ENCODE measurements at regions not wholly inside any gene's neighbourhood (a gene's known extent, or its start where the extent isn't known, plus 50 kb on each side); places are given as distances from the start of the nearest gene placed in this dataset.

- Mint-ChIP-seq H3K36me3 (ENCODE audit: low read depth) (no peaks in the 10 kb centered on the region), H3K27ac (no peak overlapping the region), H3K4me3 (no peak overlapping the region), H3K4me1 (no peaks in the 10 kb centered on the region), H3K27me3 (no peaks in the 10 kb centered on the region), H3K9me3 (ENCODE audit: low read depth) (no peaks in the 10 kb centered on the region)
- DNase-seq, result no peak
- intact Hi-C loops (cut with DNase I, micrococcal nuclease), result no loop called here
- no peak for ATAC-seq
- ChIA-PET CTCF (no interaction called here), POLR2A (no interaction called here)
Measured at GRCh38 chr4:173858471-173858870, 328.4 kb upstream of the HAND2 start.

GRCh38 chr4:173857828-173858227, 327.8 kb upstream of the HAND2 start:
- Mint-ChIP-seq H3K36me3 (ENCODE audit: low read depth) (no peaks in the 10 kb centered on the region), H3K4me3 (no peak overlapping the region), H3K4me1 (no peaks in the 10 kb centered on the region), H3K27me3 (no peaks in the 10 kb centered on the region), H3K9me3 (ENCODE audit: low read depth) (no peaks in the 10 kb centered on the region), H3K27ac (no peak overlapping the region)
- CTCF ChIA-PET, result no interaction called here
- POLR2A ChIA-PET, result no interaction called here
- intact Hi-C loops (cut with DNase I, micrococcal nuclease), result no loop called here
- no peak for ATAC-seq
- no peak for DNase-seq

- Mint-ChIP-seq H3K36me3 (ENCODE audit: low read depth) (no peaks in the 10 kb centered on the region), H3K9me3 (ENCODE audit: low read depth) (no peaks in the 10 kb centered on the region), H3K27ac (no peak overlapping the region), H3K4me3 (no peak overlapping the region), H3K27me3 (no peaks in the 10 kb centered on the region), H3K4me1 (no peaks in the 10 kb centered on the region)
- ATAC-seq, result no peak
- intact Hi-C loops (cut with DNase I, micrococcal nuclease), result no loop called here
- DNase-seq, result no peak
- ChIA-PET CTCF (no interaction called here), POLR2A (no interaction called here)
Measured at GRCh38 chr4:173855015-173855414, 325.0 kb upstream of the HAND2 start.

- ChIA-PET POLR2A (no interaction called here), CTCF (interaction anchor here (1.1 to 1.5 kb wide), 2 partner anchors 11 to 27 kb away, joined by 3 read pairs; no protein-coding TSS in a partner anchor)
- Mint-ChIP-seq H3K27me3 (peaks cover 3% of the 10 kb centered on the region), H3K9me3 (ENCODE audit: low read depth) (peaks cover 2% of the 10 kb centered on the region), H3K36me3 (ENCODE audit: low read depth) (no peaks in the 10 kb centered on the region), H3K4me1 (no peaks in the 10 kb centered on the region), H3K4me3 (no peak overlapping the region), H3K27ac (no peak overlapping the region)
- ATAC-seq, result no peak
- intact Hi-C loops (cut with DNase I, micrococcal nuclease), result no loop called here
- no peak for DNase-seq
Measured at GRCh38 chr4:173852775-173853174, 322.7 kb upstream of the HAND2 start.

GRCh38 chr4:173845580-173845979, 315.6 kb upstream of the HAND2 start:
- Mint-ChIP-seq H3K9me3 (ENCODE audit: low read depth) (peaks cover 10% of the 10 kb centered on the region), H3K4me3 (no peak overlapping the region), H3K4me1 (no peaks in the 10 kb centered on the region), H3K27me3 (peaks cover 3% of the 10 kb centered on the region), H3K36me3 (ENCODE audit: low read depth) (no peaks in the 10 kb centered on the region), H3K27ac (no peak overlapping the region)
- ATAC-seq, result no peak
- no peak for DNase-seq
- ChIA-PET CTCF (no interaction called here), POLR2A (no interaction called here)
- intact Hi-C loops (cut with DNase I, micrococcal nuclease), result no loop called here

GRCh38 chr4:173839865-173840264, 309.8 kb upstream of the HAND2 start:
- Mint-ChIP-seq H3K4me3 (no peak overlapping the region), H3K4me1 (no peaks in the 10 kb centered on the region), H3K27ac (no peak overlapping the region), H3K27me3 (peaks cover 2% of the 10 kb centered on the region), H3K36me3 (ENCODE audit: low read depth) (no peaks in the 10 kb centered on the region), H3K9me3 (ENCODE audit: low read depth) (peaks cover 8% of the 10 kb centered on the region)
- DNase-seq, result no peak
- intact Hi-C loops (cut with DNase I, micrococcal nuclease), result no loop called here
- CTCF ChIA-PET, result no interaction called here
- POLR2A ChIA-PET, result no interaction called here
- ATAC-seq, result no peak

- ChIA-PET POLR2A (no interaction called here), CTCF (interaction anchor here (0.7 kb wide), 1 partner anchor 337 kb away, joined by 3 read pairs; no protein-coding TSS in a partner anchor)
- ATAC-seq (no peak), DNase-seq (no peak)
- no peaks in the 10 kb centered on the region for H3K4me1 Mint-ChIP-seq
- H3K27ac Mint-ChIP-seq, result no peak overlapping the region
- peaks cover 3% of the 10 kb centered on the region for H3K9me3 Mint-ChIP-seq (ENCODE audit: low read depth)
- intact Hi-C loops (cut with DNase I, micrococcal nuclease), result no loop called here
- H3K27me3 Mint-ChIP-seq, result peaks cover 2% of the 10 kb centered on the region
- H3K4me3 Mint-ChIP-seq, result no peak overlapping the region
- no peaks in the 10 kb centered on the region for H3K36me3 Mint-ChIP-seq (ENCODE audit: low read depth)
Measured at GRCh38 chr4:173837517-173837916, 307.5 kb upstream of the HAND2 start.

GRCh38 chr4:173835903-173836302, 305.9 kb upstream of the HAND2 start:
- H3K36me3 Mint-ChIP-seq (ENCODE audit: low read depth), result no peaks in the 10 kb centered on the region
- POLR2A ChIA-PET, result no interaction called here
- peaks cover 3% of the 10 kb centered on the region for H3K27me3 Mint-ChIP-seq
- CTCF ChIA-PET, result no interaction called here
- no peak overlapping the region for H3K4me3 Mint-ChIP-seq
- no peaks in the 10 kb centered on the region for H3K4me1 Mint-ChIP-seq
- DNase-seq, result no peak
- intact Hi-C loops (cut with DNase I, micrococcal nuclease), result no loop called here
- no peak for ATAC-seq
- no peaks in the 10 kb centered on the region for H3K9me3 Mint-ChIP-seq (ENCODE audit: low read depth)
- no peak overlapping the region for H3K27ac Mint-ChIP-seq

GRCh38 chr4:173834151-173834550, 304.1 kb upstream of the HAND2 start:
- DNase-seq, result no peak
- POLR2A ChIA-PET, result no interaction called here
- Mint-ChIP-seq H3K9me3 (ENCODE audit: low read depth) (peaks cover 2% of the 10 kb centered on the region), H3K4me3 (no peak overlapping the region), H3K36me3 (ENCODE audit: low read depth) (no peaks in the 10 kb centered on the region), H3K27me3 (peaks cover 4% of the 10 kb centered on the region), H3K27ac (no peak overlapping the region), H3K4me1 (no peaks in the 10 kb centered on the region)
- CTCF ChIA-PET, result no interaction called here
- intact Hi-C loops (cut with DNase I, micrococcal nuclease), result no loop called here
- no peak for ATAC-seq

- no peak for DNase-seq
- no peak overlapping the region for H3K27ac Mint-ChIP-seq
- ChIA-PET CTCF (no interaction called here), POLR2A (no interaction called here)
- intact Hi-C loops (cut with DNase I, micrococcal nuclease), result no loop called here
- no peak for ATAC-seq
- H3K27me3 Mint-ChIP-seq, result peaks cover 2% of the 10 kb centered on the region
- H3K9me3 Mint-ChIP-seq (ENCODE audit: low read depth), result peaks cover 2% of the 10 kb centered on the region
- H3K36me3 Mint-ChIP-seq (ENCODE audit: low read depth), result no peaks in the 10 kb centered on the region
- no peaks in the 10 kb centered on the region for H3K4me1 Mint-ChIP-seq
- no peak overlapping the region for H3K4me3 Mint-ChIP-seq
Measured at GRCh38 chr4:173829565-173829964, 299.5 kb upstream of the HAND2 start.

- Mint-ChIP-seq H3K4me1 (no peaks in the 10 kb centered on the region), H3K27ac (no peak overlapping the region), H3K27me3 (peaks cover 2% of the 10 kb centered on the region), H3K36me3 (ENCODE audit: low read depth) (no peaks in the 10 kb centered on the region), H3K9me3 (ENCODE audit: low read depth) (peaks cover 2% of the 10 kb centered on the region), H3K4me3 (no peak overlapping the region)
- no peak for ATAC-seq
- ChIA-PET POLR2A (no interaction called here), CTCF (no interaction called here)
- intact Hi-C loops (cut with DNase I, micrococcal nuclease), result no loop called here
- no peak for DNase-seq
Measured at GRCh38 chr4:173827707-173828106, 297.7 kb upstream of the HAND2 start.

GRCh38 chr4:173821876-173822275, 291.8 kb upstream of the HAND2 start:
- Mint-ChIP-seq H3K27me3 (no peaks in the 10 kb centered on the region), H3K4me3 (no peak overlapping the region), H3K27ac (no peak overlapping the region), H3K9me3 (ENCODE audit: low read depth) (no peaks in the 10 kb centered on the region), H3K4me1 (no peaks in the 10 kb centered on the region), H3K36me3 (ENCODE audit: low read depth) (no peaks in the 10 kb centered on the region)
- no peak for DNase-seq
- ChIA-PET CTCF (no interaction called here), POLR2A (no interaction called here)
- intact Hi-C loops (cut with DNase I, micrococcal nuclease), result no loop called here
- ATAC-seq, result no peak

GRCh38 chr4:173821036-173821435, 291.0 kb upstream of the HAND2 start:
- Mint-ChIP-seq H3K36me3 (ENCODE audit: low read depth) (no peaks in the 10 kb centered on the region), H3K27me3 (no peaks in the 10 kb centered on the region), H3K9me3 (ENCODE audit: low read depth) (no peaks in the 10 kb centered on the region), H3K27ac (no peak overlapping the region), H3K4me1 (no peaks in the 10 kb centered on the region), H3K4me3 (no peak overlapping the region)
- ATAC-seq, result no peak
- ChIA-PET POLR2A (no interaction called here), CTCF (no interaction called here)
- intact Hi-C loops (cut with DNase I, micrococcal nuclease), result no loop called here
- no peak for DNase-seq

Measured in activated CD4-positive, alpha-beta T cell treated with anti-CD3 and anti-CD28 coated beads for 36 hours (primary cell).